ENCODE measurements at regions not wholly inside any gene's neighbourhood (a gene's known extent, or its start where the extent isn't known, plus 50 kb on each side); places are given as distances from the start of the nearest gene placed in this dataset.

GRCh38 chr12:31832740-31833729, 104.2 kb upstream of the AMN1 start:
- intact Hi-C loops (cut with micrococcal nuclease; ENCODE audit: unreplicated experiment): no loop called here
- Mint-ChIP-seq H3K4me3 (ENCODE audit: unreplicated experiment) (no peak overlapping the region), H3K27ac (ENCODE audit: unreplicated experiment) (no peak overlapping the region), H3K27me3 (ENCODE audit: insufficient read depth, unreplicated experiment) (no peaks in the 10 kb centered on the region), H3K9me3 (ENCODE audit: unreplicated experiment) (peaks cover 57% of the 10 kb centered on the region), H3K4me1 (ENCODE audit: low read depth, unreplicated experiment) (no peaks in the 10 kb centered on the region), H3K36me3 (ENCODE audit: insufficient read depth, unreplicated experiment) (no peaks in the 10 kb centered on the region)
- ChIA-PET CTCF (interaction anchor here (0.6 kb wide), 1 partner anchor 145 kb away, joined by 3 read pairs; no protein-coding TSS in a partner anchor), POLR2A (no interaction called here)
- BruUV-seq (replicated peaks): no TSS peak
- Histone ChIP-seq H3K9me3 (peaks cover 37% of the 10 kb centered on the region), H3K36me3 (ENCODE audit: control insufficient read depth, insufficient read depth, low read length) (no peaks in the 10 kb centered on the region), H3K27me3 (replicated peaks; ENCODE audit: control insufficient read depth, insufficient read depth, low read length) (no peaks in the 10 kb centered on the region), H3K4me1 (no peaks in the 10 kb centered on the region), H3K4me3 (ENCODE audit: low read depth, low read length) (no peak overlapping the region)
- DNase-seq: no peak
- no peak for TF ChIP-seq CTCF (IDR thresholded peaks at IDR 0.05; ENCODE audit: insufficient read depth in 1 of 2, low read depth in 1 of 2, low read length in 1 of 2, severe bottlenecking in 1 of 2, unreplicated experiment in 1 of 2)

DNA sequence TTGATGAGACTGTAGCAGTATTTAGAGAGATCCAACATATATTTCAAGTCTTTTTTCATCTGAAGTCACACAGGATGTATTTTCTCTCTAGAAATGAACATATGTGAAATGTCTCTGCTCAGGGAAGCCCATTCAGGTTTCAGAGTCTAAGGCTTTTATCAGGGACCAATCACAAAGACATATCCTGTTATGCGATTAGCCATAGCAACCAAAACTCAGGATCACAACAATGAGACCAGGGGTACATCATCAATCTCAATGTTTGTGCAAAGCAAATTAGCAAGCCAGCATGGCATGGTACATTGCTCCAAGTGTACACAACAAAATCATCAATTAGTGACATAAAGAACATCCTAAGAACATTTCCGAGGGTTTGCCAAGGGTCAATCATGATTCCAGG, 99.2 kb upstream of the AMN1 start:
- Mint-ChIP-seq H3K27me3 (ENCODE audit: insufficient read depth, unreplicated experiment) (no peaks in the 10 kb centered on the region), H3K36me3 (ENCODE audit: insufficient read depth, unreplicated experiment) (no peaks in the 10 kb centered on the region), H3K4me1 (ENCODE audit: low read depth, unreplicated experiment) (no peaks in the 10 kb centered on the region), H3K9me3 (ENCODE audit: unreplicated experiment) (peaks cover 68% of the 10 kb centered on the region), H3K27ac (ENCODE audit: unreplicated experiment) (no peak overlapping the region), H3K4me3 (ENCODE audit: unreplicated experiment) (no peak overlapping the region)
- intact Hi-C loops (cut with micrococcal nuclease; ENCODE audit: unreplicated experiment): no loop called here
- H3K4me3 ChIP-seq (ENCODE audit: low read depth, low read length): no peak overlapping the region
- peaks cover 54% of the 10 kb centered on the region for H3K9me3 ChIP-seq
- no peaks in the 10 kb centered on the region for H3K36me3 ChIP-seq (ENCODE audit: control insufficient read depth, insufficient read depth, low read length)
- DNase-seq: no peak
- no TSS peak for BruUV-seq (replicated peaks)
- no peaks in the 10 kb centered on the region for H3K4me1 ChIP-seq
- CTCF ChIA-PET: no interaction called here
- no peaks in the 10 kb centered on the region for H3K27me3 ChIP-seq (replicated peaks; ENCODE audit: control insufficient read depth, insufficient read depth, low read length)
- no peak for TF ChIP-seq CTCF (IDR thresholded peaks at IDR 0.05; ENCODE audit: insufficient read depth in 1 of 2, low read depth in 1 of 2, low read length in 1 of 2, severe bottlenecking in 1 of 2, unreplicated experiment in 1 of 2)
- POLR2A ChIA-PET: no interaction called here

- no peak for TF ChIP-seq CTCF (IDR thresholded peaks at IDR 0.05; ENCODE audit: insufficient read depth in 1 of 2, low read depth in 1 of 2, low read length in 1 of 2, severe bottlenecking in 1 of 2, unreplicated experiment in 1 of 2)
- BruUV-seq (replicated peaks): no TSS peak
- no peak overlapping the region for H3K4me3 Mint-ChIP-seq (ENCODE audit: unreplicated experiment)
- POLR2A ChIA-PET: no interaction called here
- H3K27me3 ChIP-seq (replicated peaks; ENCODE audit: control insufficient read depth, insufficient read depth, low read length): no peaks in the 10 kb centered on the region
- H3K4me1 ChIP-seq: no peaks in the 10 kb centered on the region
- H3K4me1 Mint-ChIP-seq (ENCODE audit: low read depth, unreplicated experiment): no peaks in the 10 kb centered on the region
- H3K36me3 Mint-ChIP-seq (ENCODE audit: insufficient read depth, unreplicated experiment): no peaks in the 10 kb centered on the region
- H3K36me3 ChIP-seq (ENCODE audit: control insufficient read depth, insufficient read depth, low read length): no peaks in the 10 kb centered on the region
- no peaks in the 10 kb centered on the region for H3K27me3 Mint-ChIP-seq (ENCODE audit: insufficient read depth, unreplicated experiment)
- CTCF ChIA-PET: no interaction called here
- DNase-seq: no peak
- peaks cover 21% of the 10 kb centered on the region for H3K9me3 Mint-ChIP-seq (ENCODE audit: unreplicated experiment)
- H3K27ac Mint-ChIP-seq (ENCODE audit: unreplicated experiment): no peak overlapping the region
- H3K9me3 ChIP-seq: peaks cover 46% of the 10 kb centered on the region
- H3K4me3 ChIP-seq (ENCODE audit: low read depth, low read length): no peak overlapping the region
- intact Hi-C loops (cut with micrococcal nuclease; ENCODE audit: unreplicated experiment): no loop called here
These were observed 93.9 kb upstream of the AMN1 start for GRCh38 chr12:31822761-31823160.
